ENCODE measurements at regions not wholly inside any gene's neighbourhood (a gene's known extent, or its start where the extent isn't known, plus 50 kb on each side); places are given as distances from the start of the nearest gene placed in this dataset.

DNA sequence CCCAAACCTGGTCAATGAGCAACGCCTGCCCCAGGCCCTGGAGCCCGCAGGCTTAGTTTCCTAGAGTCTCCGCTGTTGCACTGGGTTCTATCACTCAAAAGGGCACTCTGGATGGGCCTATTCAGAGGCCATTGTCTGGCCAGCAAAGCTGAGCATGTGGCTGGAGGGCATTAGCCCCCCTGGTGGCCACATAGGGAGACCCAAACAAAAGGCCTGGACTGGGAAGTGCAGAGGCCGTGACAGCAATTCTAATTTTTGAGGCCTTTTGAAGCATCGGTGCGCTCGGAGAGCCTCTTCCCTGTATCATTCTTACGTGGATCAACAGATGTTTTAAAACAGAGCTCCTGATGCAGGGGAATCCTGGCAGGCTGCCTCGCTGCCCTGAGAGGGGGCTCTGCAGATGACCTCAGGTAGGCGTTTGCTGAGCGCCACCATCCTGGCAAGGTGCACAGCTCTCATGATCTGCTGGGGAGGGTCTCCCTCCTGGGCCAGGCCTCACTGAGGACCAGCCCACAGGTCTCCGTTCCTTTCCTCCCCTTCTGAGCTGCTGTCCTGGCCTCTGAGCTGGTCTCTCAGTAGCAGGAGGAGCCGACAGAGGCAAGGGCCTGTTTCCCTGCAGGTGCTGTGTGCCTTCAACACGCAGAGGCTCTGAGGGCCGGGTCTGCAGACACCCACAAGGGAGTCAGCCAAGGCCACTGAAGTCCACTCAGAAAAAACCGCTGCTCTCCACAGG, 190.5 kb downstream of the URI1 start:
- TF ChIP-seq, protein P1, sequence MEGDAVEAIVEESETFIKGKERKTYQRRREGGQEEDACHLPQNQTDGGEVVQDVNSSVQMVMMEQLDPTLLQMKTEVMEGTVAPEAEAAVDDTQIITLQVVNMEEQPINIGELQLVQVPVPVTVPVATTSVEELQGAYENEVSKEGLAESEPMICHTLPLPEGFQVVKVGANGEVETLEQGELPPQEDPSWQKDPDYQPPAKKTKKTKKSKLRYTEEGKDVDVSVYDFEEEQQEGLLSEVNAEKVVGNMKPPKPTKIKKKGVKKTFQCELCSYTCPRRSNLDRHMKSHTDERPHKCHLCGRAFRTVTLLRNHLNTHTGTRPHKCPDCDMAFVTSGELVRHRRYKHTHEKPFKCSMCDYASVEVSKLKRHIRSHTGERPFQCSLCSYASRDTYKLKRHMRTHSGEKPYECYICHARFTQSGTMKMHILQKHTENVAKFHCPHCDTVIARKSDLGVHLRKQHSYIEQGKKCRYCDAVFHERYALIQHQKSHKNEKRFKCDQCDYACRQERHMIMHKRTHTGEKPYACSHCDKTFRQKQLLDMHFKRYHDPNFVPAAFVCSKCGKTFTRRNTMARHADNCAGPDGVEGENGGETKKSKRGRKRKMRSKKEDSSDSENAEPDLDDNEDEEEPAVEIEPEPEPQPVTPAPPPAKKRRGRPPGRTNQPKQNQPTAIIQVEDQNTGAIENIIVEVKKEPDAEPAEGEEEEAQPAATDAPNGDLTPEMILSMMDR (IDR thresholded peaks at IDR 0.05; ENCODE audit: insufficient read depth, low read depth, low read length): no peak
- H3K27me3 ChIP-seq (ENCODE audit: control insufficient read depth, insufficient read depth, low read length): no peaks in the 10 kb centered on the region
- ChIA-PET CTCF (no interaction called here), POLR2A (no interaction called here)
- no peak for DNase-seq (ENCODE audit: low read depth)
- no peaks in the 10 kb centered on the region for H3K36me3 ChIP-seq (ENCODE audit: control insufficient read depth, insufficient read depth, low read length)
- no peak overlapping the region for H3K4me3 ChIP-seq (ENCODE audit: low read depth, low read length)

- ChIA-PET POLR2A (no interaction called here), CTCF (no interaction called here)
- no peak for DNase-seq (ENCODE audit: low read depth)
These were observed 191.8 kb downstream of the URI1 start for GRCh38 chr19:30133803-30134202.

GRCh38 chr19:30135093-30135757, 193.2 kb downstream of the URI1 start:
- ChIA-PET CTCF (no interaction called here), POLR2A (no interaction called here)
- Histone ChIP-seq H3K4me3 (ENCODE audit: low read depth, low read length) (no peak overlapping the region), H3K36me3 (ENCODE audit: control insufficient read depth, insufficient read depth, low read length) (no peaks in the 10 kb centered on the region), H3K27me3 (ENCODE audit: control insufficient read depth, insufficient read depth, low read length) (no peaks in the 10 kb centered on the region)
- TF ChIP-seq, protein P1 (IDR thresholded peaks at IDR 0.05; ENCODE audit: insufficient read depth, low read depth, low read length): no peak
- no peak for DNase-seq (ENCODE audit: low read depth)

More at GRCh38 chr19:30133803-30134202, 191.8 kb downstream of the URI1 start:
- H3K36me3 ChIP-seq (ENCODE audit: control insufficient read depth, insufficient read depth, low read length): no peaks in the 10 kb centered on the region
- H3K4me3 ChIP-seq (ENCODE audit: low read depth, low read length): no peak overlapping the region
- TF ChIP-seq, protein P1 (IDR thresholded peaks at IDR 0.05; ENCODE audit: insufficient read depth, low read depth, low read length): no peak
- no peaks in the 10 kb centered on the region for H3K27me3 ChIP-seq (ENCODE audit: control insufficient read depth, insufficient read depth, low read length)

DNA sequence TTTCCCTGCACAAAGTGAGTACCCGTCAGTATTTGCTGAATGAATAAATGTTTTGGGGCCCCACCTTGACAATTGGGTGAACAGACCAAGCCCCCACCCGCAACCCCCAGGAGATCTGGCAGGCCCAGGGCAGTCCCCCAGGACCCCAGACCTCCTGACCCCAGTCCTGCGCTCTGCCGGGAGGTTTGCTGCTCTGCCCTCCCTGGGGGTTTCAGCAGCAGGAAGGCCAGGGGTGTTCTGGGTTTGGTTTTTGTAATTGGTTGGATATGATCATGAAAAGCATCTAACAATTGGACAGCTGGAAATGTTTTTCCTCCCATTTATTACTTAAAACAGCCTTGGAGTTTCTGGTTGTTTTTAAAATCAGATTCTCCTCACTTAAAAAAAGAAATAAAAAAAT, 193.8 kb downstream of the URI1 start:
- ChIA-PET CTCF (no interaction called here), POLR2A (no interaction called here)
- no peak for DNase-seq (ENCODE audit: low read depth)

DNA sequence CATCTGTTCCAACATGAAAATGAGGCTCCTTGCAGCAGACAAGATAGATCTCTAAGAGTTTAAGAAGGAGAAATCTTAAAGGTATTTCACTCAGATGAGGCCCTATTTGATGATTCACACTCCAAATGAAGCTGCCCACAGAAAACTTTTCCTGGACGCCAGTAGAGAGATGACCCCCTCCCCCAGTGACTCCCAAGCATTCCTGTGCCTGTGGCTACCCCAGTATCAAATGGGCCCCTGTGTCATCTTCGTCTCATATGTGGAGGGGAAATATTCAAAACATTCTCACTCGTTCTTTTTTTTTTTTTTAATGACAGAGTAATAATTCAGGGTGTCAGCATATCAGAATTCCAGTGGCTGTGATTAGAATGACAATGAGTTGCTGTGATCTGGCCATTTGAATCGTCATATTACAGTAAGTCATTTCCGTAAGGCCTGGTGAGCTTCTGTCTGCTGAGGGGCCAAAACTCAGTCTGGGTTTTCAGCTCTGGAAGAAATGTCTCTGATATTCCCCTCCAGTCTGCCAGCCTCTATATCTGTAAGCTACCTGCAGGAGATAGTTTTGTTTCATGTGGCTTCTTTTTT, 194.7 kb downstream of the URI1 start:
- DNase-seq (ENCODE audit: low read depth): no peak
- ChIA-PET POLR2A (no interaction called here), CTCF (no interaction called here)
- Histone ChIP-seq H3K27me3 (ENCODE audit: control insufficient read depth, insufficient read depth, low read length) (no peaks in the 10 kb centered on the region), H3K36me3 (ENCODE audit: control insufficient read depth, insufficient read depth, low read length) (no peaks in the 10 kb centered on the region), H3K4me3 (ENCODE audit: low read depth, low read length) (no peak overlapping the region)
- TF ChIP-seq, protein P1 (IDR thresholded peaks at IDR 0.05; ENCODE audit: insufficient read depth, low read depth, low read length): no peak

More for the DNA sequence above, 193.8 kb downstream of the URI1 start:
- H3K4me3 ChIP-seq (ENCODE audit: low read depth, low read length): no peak overlapping the region
- TF ChIP-seq, protein P1 (IDR thresholded peaks at IDR 0.05; ENCODE audit: insufficient read depth, low read depth, low read length): no peak
- no peaks in the 10 kb centered on the region for H3K36me3 ChIP-seq (ENCODE audit: control insufficient read depth, insufficient read depth, low read length)
- no peaks in the 10 kb centered on the region for H3K27me3 ChIP-seq (ENCODE audit: control insufficient read depth, insufficient read depth, low read length)
